ENCODE measurements at regions not wholly inside any gene's neighbourhood (a gene's known extent, or its start where the extent isn't known, plus 50 kb on each side); places are given as distances from the start of the nearest gene placed in this dataset.

GRCh38 chr16:73956587-73957494, 339.8 kb upstream of the PSMD7 start:
- ChIA-PET CTCF (interaction anchor here (0.9 to 2.5 kb wide), 5 partner anchors 9 to 318 kb away, joined by 3 to 10 read pairs (median 6); no protein-coding TSS in a partner anchor), POLR2A (no interaction called here)
- Mint-ChIP-seq H3K4me3 (no peak overlapping the region), H3K27ac (no peak overlapping the region), H3K4me1 (ENCODE audit: low read depth) (no peaks in the 10 kb centered on the region), H3K9me3 (no peaks in the 10 kb centered on the region), H3K36me3 (ENCODE audit: low read depth) (no peaks in the 10 kb centered on the region), H3K27me3 (peaks cover 1% of the 10 kb centered on the region)
- DNase-seq (peak; percentile 66), ATAC-seq (no peak)
- intact Hi-C loops (cut with micrococcal nuclease) = no loop called here
- TF ChIP-seq CTCF (IDR thresholded peaks at IDR 0.05) = peak; percentile 90

- H3K4me1 Mint-ChIP-seq (ENCODE audit: low read depth) = no peaks in the 10 kb centered on the region
- intact Hi-C loops (cut with micrococcal nuclease) = no loop called here
- ATAC-seq = no peak
- POLR2A ChIA-PET = no interaction called here
- H3K9me3 Mint-ChIP-seq = no peaks in the 10 kb centered on the region
- TF ChIP-seq CTCF (IDR thresholded peaks at IDR 0.05) = no peak
- H3K4me3 Mint-ChIP-seq = no peak overlapping the region
- CTCF ChIA-PET = interaction anchor here (1.5 to 2.5 kb wide), 3 partner anchors 12 to 390 kb away, joined by 3 to 10 read pairs (median 8); no protein-coding TSS in a partner anchor
- no peak for DNase-seq
- no peaks in the 10 kb centered on the region for H3K36me3 Mint-ChIP-seq (ENCODE audit: low read depth)
- no peak overlapping the region for H3K27ac Mint-ChIP-seq
- H3K27me3 Mint-ChIP-seq = peaks cover 1% of the 10 kb centered on the region
These were observed 340.9 kb upstream of the PSMD7 start for GRCh38 chr16:73955702-73956101.

- H3K9me3 Mint-ChIP-seq = no peaks in the 10 kb centered on the region
- H3K27ac Mint-ChIP-seq = no peak overlapping the region
- intact Hi-C loops (cut with micrococcal nuclease) = no loop called here
- no peaks in the 10 kb centered on the region for H3K4me1 Mint-ChIP-seq (ENCODE audit: low read depth)
- TF ChIP-seq CTCF (IDR thresholded peaks at IDR 0.05) = no peak
- H3K4me3 Mint-ChIP-seq = no peak overlapping the region
- POLR2A ChIA-PET = no interaction called here
- no peak for ATAC-seq
- H3K36me3 Mint-ChIP-seq (ENCODE audit: low read depth) = no peaks in the 10 kb centered on the region
- CTCF ChIA-PET = interaction anchor here (1.5 to 2.5 kb wide), 2 partner anchors 320 to 389 kb away, joined by 3 to 10 read pairs; no protein-coding TSS in a partner anchor
- H3K27me3 Mint-ChIP-seq = peaks cover 1% of the 10 kb centered on the region
- no peak for DNase-seq
These were observed 341.4 kb upstream of the PSMD7 start for GRCh38 chr16:73955255-73955654.

GRCh38 chr16:73951481-73951880, 345.1 kb upstream of the PSMD7 start:
- H3K9me3 Mint-ChIP-seq = no peaks in the 10 kb centered on the region
- H3K27me3 Mint-ChIP-seq = no peaks in the 10 kb centered on the region
- ATAC-seq = no peak
- no peak overlapping the region for H3K4me3 Mint-ChIP-seq
- TF ChIP-seq CTCF (IDR thresholded peaks at IDR 0.05) = no peak
- no peak overlapping the region for H3K27ac Mint-ChIP-seq
- ChIA-PET CTCF (no interaction called here), POLR2A (no interaction called here)
- H3K4me1 Mint-ChIP-seq (ENCODE audit: low read depth) = no peaks in the 10 kb centered on the region
- no peak for DNase-seq
- H3K36me3 Mint-ChIP-seq (ENCODE audit: low read depth) = no peaks in the 10 kb centered on the region
- intact Hi-C loops (cut with micrococcal nuclease) = no loop called here

GRCh38 chr16:73949574-73950320, 346.9 kb upstream of the PSMD7 start:
- Mint-ChIP-seq H3K4me3 (no peak overlapping the region), H3K27ac (no peak overlapping the region), H3K9me3 (no peaks in the 10 kb centered on the region), H3K27me3 (no peaks in the 10 kb centered on the region), H3K36me3 (ENCODE audit: low read depth) (no peaks in the 10 kb centered on the region), H3K4me1 (ENCODE audit: low read depth) (no peaks in the 10 kb centered on the region)
- CTCF ChIA-PET = no interaction called here
- no peak for TF ChIP-seq CTCF (IDR thresholded peaks at IDR 0.05)
- DNase-seq = no peak
- POLR2A ChIA-PET = no interaction called here
- intact Hi-C loops (cut with micrococcal nuclease) = no loop called here
- no peak for ATAC-seq
